GM21423 (cell line): ENCODE measurements at regions not wholly inside any gene's neighbourhood (a gene's known extent, or its start where the extent isn't known, plus 50 kb on each side); places are given as distances from the start of the nearest gene placed in this dataset.
"Not testable (repeated sequence)": the region's sequence is repeated elsewhere in the genome, so short reads cannot be mapped to it uniquely, and the experiment has no call there.

Experiments used
- ATAC-seq: cut with Tn5 transposase; IDR thresholded peaks from one replicate; pipeline ENCODE4 v1.9.1; 2021; ENCODE audit warnings: mild to moderate bottlenecking, moderate library complexity; ENCODE audit not compliant: unreplicated experiment

- ATAC-seq, result no peak
Measured at GRCh38 chr9:106179191-106179590, 484.9 kb downstream of the TMEM38B start.

GRCh38 chr9:106203815-106204516 is 509.6 kb downstream of the TMEM38B start:
- not testable (repeated sequence) for ATAC-seq

GRCh38 chr9:106207298-106207697 is 513.0 kb downstream of the TMEM38B start:
- ATAC-seq, result no peak

GRCh38 chr9:106218427-106218826 is 524.1 kb downstream of the TMEM38B start:
- peak; percentile 58 for ATAC-seq

GRCh38 chr9:106218854-106219253 is 524.5 kb downstream of the TMEM38B start:
- peak; percentile 76 for ATAC-seq

- no peak for ATAC-seq
Measured at GRCh38 chr9:106220415-106220814, 526.1 kb downstream of the TMEM38B start.

GRCh38 chr9:106228861-106229260 is 534.5 kb downstream of the TMEM38B start:
- no peak for ATAC-seq

GRCh38 chr9:106233116-106233515 is 538.8 kb downstream of the TMEM38B start:
- no peak for ATAC-seq

- not testable (repeated sequence) for ATAC-seq
Measured at GRCh38 chr9:106260908-106261307, 566.6 kb downstream of the TMEM38B start.

GRCh38 chr9:106277966-106278365 is 583.6 kb downstream of the TMEM38B start:
- no peak for ATAC-seq

- ATAC-seq, result no peak
Measured at GRCh38 chr9:106283769-106284168, 579.2 kb upstream of the ZNF462 start.

GRCh38 chr9:106284296-106284695 is 578.7 kb upstream of the ZNF462 start:
- ATAC-seq, result no peak

GRCh38 chr9:106286249-106286648 is 576.7 kb upstream of the ZNF462 start:
- no peak for ATAC-seq

GRCh38 chr9:106287091-106287631 is 575.8 kb upstream of the ZNF462 start:
- no peak for ATAC-seq

GRCh38 chr9:106287731-106288130 is 575.2 kb upstream of the ZNF462 start:
- ATAC-seq, result no peak

- ATAC-seq, result no peak
Measured at GRCh38 chr9:106288689-106289088, 574.3 kb upstream of the ZNF462 start.

GRCh38 chr9:106291786-106292185 is 571.2 kb upstream of the ZNF462 start:
- no peak for ATAC-seq

GRCh38 chr9:106296426-106296825 is 566.5 kb upstream of the ZNF462 start:
- ATAC-seq, result no peak

- no peak for ATAC-seq
Measured at GRCh38 chr9:106298997-106299396, 564.0 kb upstream of the ZNF462 start.

- no peak for ATAC-seq
Measured at GRCh38 chr9:106304401-106304920, 558.5 kb upstream of the ZNF462 start.

- ATAC-seq, result no peak
Measured at GRCh38 chr9:106305428-106306133, 557.4 kb upstream of the ZNF462 start.

- ATAC-seq, result no peak
Measured at GRCh38 chr9:106307670-106308069, 555.3 kb upstream of the ZNF462 start.
